Progenitor cell of endocrine pancreas (in vitro differentiated cells): ENCODE measurements at regions not wholly inside any gene's neighbourhood (a gene's known extent, or its start where the extent isn't known, plus 50 kb on each side); places are given as distances from the start of the nearest gene placed in this dataset.

Experiments used
- DNase-seq: peaks from one replicate; pipeline ENCODE4 v3.0.0; 2021; ENCODE audit warnings: low spot score; ENCODE audit not compliant: unreplicated experiment
- H3K27ac Mint-ChIP-seq: 2 replicates; pipeline ENCODE4 v1.8.0; 2021; ENCODE audit warnings: mild to moderate bottlenecking, moderate library complexity, mixed read lengths
- H3K27me3 Mint-ChIP-seq: 2 replicates; pipeline ENCODE4 v1.8.0; 2021; ENCODE audit warnings: mixed read lengths
- H3K36me3 Mint-ChIP-seq: 2 replicates; pipeline ENCODE4 v1.8.0; 2022; ENCODE audit warnings: mixed read lengths; ENCODE audit not compliant: insufficient read depth
- H3K4me1 Mint-ChIP-seq: 2 replicates; pipeline ENCODE4 v1.8.0; 2021; ENCODE audit warnings: low read depth, mixed read lengths
- H3K4me3 Mint-ChIP-seq: 2 replicates; pipeline ENCODE4 v1.8.0; 2021; ENCODE audit warnings: low read depth, mild to moderate bottlenecking, moderate library complexity, mixed read lengths
- H3K9me3 Mint-ChIP-seq: 2 replicates; pipeline ENCODE4 v1.8.0; 2021; ENCODE audit warnings: low read depth, mixed read lengths
- CTCF ChIP-seq: fragments of 200-600 bp; sonication (generic); IDR thresholded peaks from one replicate; pipeline ENCODE4 v1.5.0; 2021; ENCODE audit warnings: antibody characterized with exemption, mild to moderate bottlenecking; ENCODE audit not compliant: unreplicated experiment

GRCh38 chr2:16168506-16169264, 228.3 kb downstream of the MYCN start:
- no peaks in the 10 kb centered on the region for H3K36me3 Mint-ChIP-seq
- H3K4me1 Mint-ChIP-seq: peaks cover 19% of the 10 kb centered on the region
- H3K27ac Mint-ChIP-seq: no peak overlapping the region
- DNase-seq: no peak
- peaks cover 10% of the 10 kb centered on the region for H3K27me3 Mint-ChIP-seq
- TF ChIP-seq CTCF: no peak
- no peak overlapping the region for H3K4me3 Mint-ChIP-seq
- H3K9me3 Mint-ChIP-seq: peaks cover 4% of the 10 kb centered on the region

DNA sequence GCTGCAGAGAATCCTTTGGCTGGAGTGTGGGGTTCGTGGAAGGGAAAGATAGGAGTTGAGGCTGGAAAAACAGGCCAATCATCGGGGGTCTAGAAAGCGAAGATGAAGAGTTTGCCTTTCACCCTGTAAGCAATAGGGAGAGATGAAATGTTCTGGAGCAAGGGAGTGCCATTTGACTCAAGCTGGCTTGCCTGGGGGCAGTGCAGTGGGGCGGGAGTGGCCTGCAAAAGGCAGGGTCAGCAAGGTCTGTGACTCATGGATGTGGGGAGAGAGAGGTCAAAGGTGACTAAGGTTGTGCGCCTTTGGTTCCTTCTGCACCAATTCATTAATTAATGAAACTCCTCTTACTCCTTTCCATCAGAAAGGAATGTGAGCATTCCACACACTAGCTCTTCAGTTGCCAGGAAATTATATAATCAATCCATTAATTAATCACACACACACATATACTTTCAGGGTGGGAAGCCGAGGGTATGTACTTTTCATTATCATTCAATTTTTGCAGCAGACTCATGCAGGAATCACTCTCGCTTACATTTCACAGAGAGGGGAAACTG, 227.6 kb downstream of the MYCN start:
- TF ChIP-seq CTCF: no peak
- H3K27me3 Mint-ChIP-seq: peaks cover 10% of the 10 kb centered on the region
- no peak overlapping the region for H3K4me3 Mint-ChIP-seq
- H3K36me3 Mint-ChIP-seq: no peaks in the 10 kb centered on the region
- peaks cover 4% of the 10 kb centered on the region for H3K9me3 Mint-ChIP-seq
- no peak overlapping the region for H3K27ac Mint-ChIP-seq
- peaks cover 19% of the 10 kb centered on the region for H3K4me1 Mint-ChIP-seq
- DNase-seq: no peak

- Mint-ChIP-seq H3K27me3 (peaks cover 10% of the 10 kb centered on the region), H3K27ac (no peak overlapping the region), H3K4me3 (no peak overlapping the region), H3K4me1 (peaks cover 19% of the 10 kb centered on the region), H3K36me3 (no peaks in the 10 kb centered on the region), H3K9me3 (peaks cover 4% of the 10 kb centered on the region)
- TF ChIP-seq CTCF: no peak
- no peak for DNase-seq
Observed at GRCh38 chr2:16167451-16167861, 227.1 kb downstream of the MYCN start.

- Mint-ChIP-seq H3K27me3 (peaks cover 15% of the 10 kb centered on the region), H3K36me3 (no peaks in the 10 kb centered on the region), H3K27ac (no peak overlapping the region), H3K9me3 (peaks cover 4% of the 10 kb centered on the region), H3K4me1 (peaks cover 19% of the 10 kb centered on the region), H3K4me3 (peak overlapping the region; percentile 50)
- DNase-seq: no peak
- no peak for TF ChIP-seq CTCF
Observed at GRCh38 chr2:16166327-16166981, 226.1 kb downstream of the MYCN start.

DNA sequence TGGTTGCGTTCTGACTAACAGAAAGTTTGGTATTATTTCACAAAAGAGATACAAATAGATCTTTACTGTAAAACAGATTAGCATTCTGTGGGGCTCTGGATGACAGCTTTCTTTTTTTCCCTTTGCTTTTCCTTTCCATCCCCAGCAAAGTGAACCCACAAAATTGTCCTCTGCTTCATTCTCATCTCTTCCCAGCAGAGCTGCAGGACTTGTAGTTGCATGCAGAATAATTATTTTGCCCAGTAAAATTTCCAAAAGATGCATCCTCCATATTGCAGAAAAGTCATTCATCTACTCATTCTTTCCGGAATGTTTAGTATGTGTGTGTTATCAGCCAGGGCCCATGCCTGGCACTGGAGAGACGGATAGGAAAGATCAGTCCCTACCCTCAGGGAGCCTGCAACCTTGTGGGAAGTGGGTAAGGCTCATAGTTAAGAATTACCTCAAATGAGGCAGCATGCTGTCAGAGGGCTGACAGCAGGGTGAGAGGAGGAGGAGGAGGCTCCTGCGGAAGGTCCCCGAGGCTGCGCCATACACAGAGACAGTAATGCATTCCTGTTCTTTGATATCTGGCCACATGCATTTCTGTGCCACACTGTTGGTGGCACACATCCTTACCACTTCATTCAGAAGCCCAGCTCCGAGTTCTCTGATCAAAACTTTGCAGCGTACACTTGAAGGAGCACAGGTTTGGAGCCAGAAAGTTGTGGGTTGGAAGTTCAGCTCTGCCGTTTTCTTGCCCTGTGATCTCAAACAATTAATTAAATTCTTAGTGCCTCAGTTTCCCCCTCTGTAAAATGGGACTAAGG, 225.4 kb downstream of the MYCN start:
- peaks cover 19% of the 10 kb centered on the region for H3K4me1 Mint-ChIP-seq

More for the DNA sequence above, 225.4 kb downstream of the MYCN start:
- Mint-ChIP-seq H3K27me3 (peaks cover 15% of the 10 kb centered on the region), H3K36me3 (no peaks in the 10 kb centered on the region), H3K27ac (no peak overlapping the region), H3K4me3 (no peak overlapping the region), H3K9me3 (peaks cover 4% of the 10 kb centered on the region)
- DNase-seq: no peak
- no peak for TF ChIP-seq CTCF
